Osteocyte (in vitro differentiated cells): ENCODE measurements at regions not wholly inside any gene's neighbourhood (a gene's known extent, or its start where the extent isn't known, plus 50 kb on each side); places are given as distances from the start of the nearest gene placed in this dataset.

Experiments
- DNase-seq: peaks from one replicate; pipeline ENCODE4 v3.0.0; 2021; ENCODE audit warnings: mixed read lengths; ENCODE audit not compliant: unreplicated experiment; ENCODE audit errors: extremely low spot score
- H3K27ac Mint-ChIP-seq: one replicate; pipeline ENCODE4 v1.8.0; 2021; ENCODE audit warnings: mild to moderate bottlenecking, mixed read lengths; ENCODE audit not compliant: unreplicated experiment
- H3K27me3 Mint-ChIP-seq: one replicate; pipeline ENCODE4 v1.8.0; 2021; ENCODE audit warnings: mixed read lengths; ENCODE audit not compliant: unreplicated experiment
- H3K36me3 Mint-ChIP-seq: one replicate; pipeline ENCODE4 v1.8.0; 2021; ENCODE audit warnings: mixed read lengths; ENCODE audit not compliant: unreplicated experiment
- H3K4me1 Mint-ChIP-seq: one replicate; pipeline ENCODE4 v1.8.0; 2021; ENCODE audit warnings: mixed read lengths; ENCODE audit not compliant: unreplicated experiment
- H3K4me3 Mint-ChIP-seq: one replicate; pipeline ENCODE4 v1.8.0; 2021; ENCODE audit warnings: mild to moderate bottlenecking, moderate library complexity, mixed read lengths; ENCODE audit not compliant: unreplicated experiment
- H3K9me3 Mint-ChIP-seq: one replicate; pipeline ENCODE4 v1.8.0; 2021; ENCODE audit warnings: mixed read lengths; ENCODE audit not compliant: unreplicated experiment
- CTCF ChIP-seq: fragments of 200-600 bp; sonication (generic); IDR thresholded peaks from 2 replicates; pipeline ENCODE4 v1.5.0; 2021; ENCODE audit warnings: antibody characterized with exemption, mild to moderate bottlenecking, moderate library complexity

GRCh38 chr4:8701126-8702019, 108.8 kb downstream of the CPZ start:
- Mint-ChIP-seq H3K9me3 (no peaks in the 10 kb centered on the region), H3K36me3 (no peaks in the 10 kb centered on the region), H3K27ac (no peak overlapping the region), H3K4me3 (no peak overlapping the region), H3K27me3 (peaks cover 38% of the 10 kb centered on the region), H3K4me1 (no peaks in the 10 kb centered on the region)
- TF ChIP-seq CTCF = no peak
- DNase-seq = peak; percentile 74

- no peak for TF ChIP-seq CTCF
- no peaks in the 10 kb centered on the region for H3K4me1 Mint-ChIP-seq
- no peak overlapping the region for H3K27ac Mint-ChIP-seq
- no peaks in the 10 kb centered on the region for H3K36me3 Mint-ChIP-seq
- H3K9me3 Mint-ChIP-seq = no peaks in the 10 kb centered on the region
- peaks cover 31% of the 10 kb centered on the region for H3K27me3 Mint-ChIP-seq
- no peak overlapping the region for H3K4me3 Mint-ChIP-seq
- DNase-seq = peak; percentile 79
Measured at GRCh38 chr4:8700531-8700930, 108.0 kb downstream of the CPZ start.

GRCh38 chr4:8699479-8700145, 107.0 kb downstream of the CPZ start:
- no peak for TF ChIP-seq CTCF
- H3K4me1 Mint-ChIP-seq = no peaks in the 10 kb centered on the region
- no peak overlapping the region for H3K27ac Mint-ChIP-seq
- DNase-seq = peak; percentile 81
- peaks cover 30% of the 10 kb centered on the region for H3K27me3 Mint-ChIP-seq
- no peaks in the 10 kb centered on the region for H3K36me3 Mint-ChIP-seq
- no peak overlapping the region for H3K4me3 Mint-ChIP-seq
- no peaks in the 10 kb centered on the region for H3K9me3 Mint-ChIP-seq

- Mint-ChIP-seq H3K4me3 (no peak overlapping the region), H3K9me3 (no peaks in the 10 kb centered on the region), H3K27ac (no peak overlapping the region), H3K27me3 (peaks cover 26% of the 10 kb centered on the region), H3K36me3 (no peaks in the 10 kb centered on the region), H3K4me1 (no peaks in the 10 kb centered on the region)
- TF ChIP-seq CTCF = no peak
- DNase-seq = peak; percentile 76
Measured at GRCh38 chr4:8699063-8699385, 106.5 kb downstream of the CPZ start.

- Mint-ChIP-seq H3K27me3 (peaks cover 29% of the 10 kb centered on the region), H3K4me3 (no peak overlapping the region), H3K27ac (no peak overlapping the region), H3K9me3 (no peaks in the 10 kb centered on the region), H3K4me1 (no peaks in the 10 kb centered on the region), H3K36me3 (no peaks in the 10 kb centered on the region)
- DNase-seq = peak; percentile 83
- no peak for TF ChIP-seq CTCF
Measured at GRCh38 chr4:8698341-8699062, 105.9 kb downstream of the CPZ start.
